ENCODE measurements at regions not wholly inside any gene's neighbourhood (a gene's known extent, or its start where the extent isn't known, plus 50 kb on each side); places are given as distances from the start of the nearest gene placed in this dataset.

GRCh38 chr5:99911971-99912370, 623.2 kb upstream of the FAM174A start:
- TF ChIP-seq ZNF8 (CRISPR knock-in tag; IDR thresholded peaks at IDR 0.05) (no peak), PATZ1 (CRISPR knock-in tag; IDR thresholded peaks at IDR 0.05; ENCODE audit: borderline replicate concordance) (no peak), SNAI2 (CRISPR knock-in tag; IDR thresholded peaks at IDR 0.05) (no peak), CSDC2 (CRISPR knock-in tag; IDR thresholded peaks at IDR 0.05) (no peak), ARNTL (CRISPR knock-in tag; IDR thresholded peaks at IDR 0.05; ENCODE audit: borderline replicate concordance, low read depth) (no peak), ZNF565 (CRISPR knock-in tag; conservative IDR thresholded peaks at IDR 0.05; ENCODE audit: low read depth) (no peak), TSHZ2 (CRISPR knock-in tag; IDR thresholded peaks at IDR 0.05) (no peak), OSR1 (CRISPR knock-in tag; IDR thresholded peaks at IDR 0.05) (no peak), BACH2 (CRISPR knock-in tag; IDR thresholded peaks at IDR 0.05; ENCODE audit: borderline replicate concordance) (no peak), POU6F1 (CRISPR knock-in tag; IDR thresholded peaks at IDR 0.05; ENCODE audit: borderline replicate concordance, low read depth) (no peak), RARB (CRISPR knock-in tag; IDR thresholded peaks at IDR 0.05) (no peak), ESRRG (CRISPR knock-in tag; IDR thresholded peaks at IDR 0.05) (no peak), ISL1 (CRISPR knock-in tag; IDR thresholded peaks at IDR 0.05) (no peak)

All from SK-N-SH treated with all-trans-retinoic acid at 6 μM for 48 hours (cell line).